MCF 10A (cell line): ENCODE measurements at regions not wholly inside any gene's neighbourhood (a gene's known extent, or its start where the extent isn't known, plus 50 kb on each side); places are given as distances from the start of the nearest gene placed in this dataset.

Source experiments
- BruUV-seq: library from RNA; stranded (reverse); fragments of 400-500 nt; replicated peaks from 2 replicates; lab custom pipeline; 2021; lab: Mats Ljungman, UMichigan
- CTCF ChIA-PET: fragments of 300-600 bp; sonication (Branson Sonifier 250); formaldehyde crosslinking; extraction: SDS; loops from one replicate; lab custom pipeline; 2021; ENCODE audit warnings: antibody characterized with exemption, inconsistent platforms; lab: Yijun Ruan, JAX
- POLR2A ChIA-PET: fragments of 300-600, 350-650 bp; sonication (Branson Sonifier 250); formaldehyde crosslinking; extraction: SDS; loops from one replicate; lab custom pipeline; 2020; ENCODE audit warnings: antibody characterized with exemption, inconsistent platforms; lab: Yijun Ruan, JAX
- DNase-seq: peaks from one replicate; pipeline ENCODE4 v3.0.0-alpha.2; 2018; ENCODE audit not compliant: unreplicated experiment
- H3K27ac Mint-ChIP-seq: one replicate; pipeline ENCODE4 v1.8.0; 2022; ENCODE audit warnings: mild to moderate bottlenecking, low read depth, mixed read lengths; ENCODE audit not compliant: unreplicated experiment
- H3K27me3 Mint-ChIP-seq: one replicate; pipeline ENCODE4 v1.8.0; 2022; ENCODE audit warnings: mixed read lengths; ENCODE audit not compliant: insufficient read depth, unreplicated experiment
- H3K36me3 Mint-ChIP-seq: one replicate; pipeline ENCODE4 v1.8.0; 2022; ENCODE audit warnings: mild to moderate bottlenecking, moderate library complexity, mixed read lengths; ENCODE audit not compliant: insufficient read depth, unreplicated experiment
- H3K4me1 Mint-ChIP-seq: one replicate; pipeline ENCODE4 v1.8.0; 2022; ENCODE audit warnings: mixed read lengths; ENCODE audit not compliant: insufficient read depth, unreplicated experiment
- H3K4me3 Mint-ChIP-seq: one replicate; pipeline ENCODE4 v1.8.0; 2022; ENCODE audit warnings: mild to moderate bottlenecking, moderate library complexity, mixed read lengths; ENCODE audit not compliant: unreplicated experiment
- H3K9me3 Mint-ChIP-seq: one replicate; pipeline ENCODE4 v1.8.0; 2022; ENCODE audit warnings: mixed read lengths; ENCODE audit not compliant: unreplicated experiment
- CTCF ChIP-seq: fragments of 200-600 bp; IDR thresholded peaks from one replicate; pipeline ENCODE4 v1.8.0; 2022; ENCODE audit warnings: antibody characterized with exemption, mild to moderate bottlenecking; ENCODE audit not compliant: unreplicated experiment
- intact Hi-C: fragments of 100-400 bp; cut with micrococcal nuclease; formaldehyde crosslinking; loops from 2 replicates; pipeline ENCODE4 v1.14.1; 2022

GRCh38 chr2:150937030-150937429 is 324.6 kb downstream of the RBM43 start:
- no peak overlapping the region for H3K27ac Mint-ChIP-seq
- no peak for DNase-seq
- POLR2A ChIA-PET, result interaction anchor here (0.6 kb wide), 1 partner anchor 103 kb away, joined by 3 read pairs; no protein-coding TSS in a partner anchor
- CTCF ChIA-PET, result interaction anchor here (0.6 kb wide), 1 partner anchor 326 kb away, joined by 3 read pairs; no protein-coding TSS in a partner anchor
- H3K9me3 Mint-ChIP-seq, result no peaks in the 10 kb centered on the region
- H3K27me3 Mint-ChIP-seq, result no peaks in the 10 kb centered on the region
- intact Hi-C loops, result no loop called here
- no peak overlapping the region for H3K4me3 Mint-ChIP-seq
- TF ChIP-seq CTCF, result no peak
- H3K36me3 Mint-ChIP-seq, result no peaks in the 10 kb centered on the region
- BruUV-seq, result no TSS peak
- no peaks in the 10 kb centered on the region for H3K4me1 Mint-ChIP-seq

- no peak for DNase-seq
- no TSS peak for BruUV-seq
- H3K27ac Mint-ChIP-seq, result no peak overlapping the region
- no peaks in the 10 kb centered on the region for H3K9me3 Mint-ChIP-seq
- CTCF ChIA-PET, result interaction anchor here (0.8 to 1.5 kb wide), 2 partner anchors 122 to 307 kb away, joined by 3 to 5 read pairs; no protein-coding TSS in a partner anchor
- intact Hi-C loops, result no loop called here
- no peaks in the 10 kb centered on the region for H3K27me3 Mint-ChIP-seq
- no peak overlapping the region for H3K4me3 Mint-ChIP-seq
- TF ChIP-seq CTCF, result no peak
- no peaks in the 10 kb centered on the region for H3K36me3 Mint-ChIP-seq
- H3K4me1 Mint-ChIP-seq, result no peaks in the 10 kb centered on the region
- POLR2A ChIA-PET, result interaction anchor here (1.6 kb wide), 1 partner anchor 19 kb away, joined by 4 read pairs; no protein-coding TSS in a partner anchor
These were observed 330.2 kb downstream of the RBM43 start for GRCh38 chr2:150931451-150931850.

- H3K4me1 Mint-ChIP-seq, result no peaks in the 10 kb centered on the region
- H3K27ac Mint-ChIP-seq, result no peak overlapping the region
- intact Hi-C loops, result no loop called here
- DNase-seq, result no peak
- no peak overlapping the region for H3K4me3 Mint-ChIP-seq
- TF ChIP-seq CTCF, result no peak
- no TSS peak for BruUV-seq
- POLR2A ChIA-PET, result interaction anchor here (0.7 kb wide), 1 partner anchor 14 kb away, joined by 3 read pairs; no protein-coding TSS in a partner anchor
- CTCF ChIA-PET, result no interaction called here
- no peaks in the 10 kb centered on the region for H3K27me3 Mint-ChIP-seq
- H3K36me3 Mint-ChIP-seq, result no peaks in the 10 kb centered on the region
- no peaks in the 10 kb centered on the region for H3K9me3 Mint-ChIP-seq
These were observed 336.1 kb downstream of the RBM43 start for GRCh38 chr2:150925611-150926010.

GRCh38 chr2:150924878-150925277 is 336.8 kb downstream of the RBM43 start:
- ChIA-PET CTCF (no interaction called here), POLR2A (no interaction called here)
- intact Hi-C loops, result no loop called here
- Mint-ChIP-seq H3K9me3 (no peaks in the 10 kb centered on the region), H3K4me1 (no peaks in the 10 kb centered on the region), H3K27ac (no peak overlapping the region), H3K36me3 (no peaks in the 10 kb centered on the region), H3K27me3 (no peaks in the 10 kb centered on the region), H3K4me3 (no peak overlapping the region)
- no peak for TF ChIP-seq CTCF
- BruUV-seq, result no TSS peak
- DNase-seq, result no peak
